ENCODE measurements at regions not wholly inside any gene's neighbourhood (a gene's known extent, or its start where the extent isn't known, plus 50 kb on each side); places are given as distances from the start of the nearest gene placed in this dataset.

DNA sequence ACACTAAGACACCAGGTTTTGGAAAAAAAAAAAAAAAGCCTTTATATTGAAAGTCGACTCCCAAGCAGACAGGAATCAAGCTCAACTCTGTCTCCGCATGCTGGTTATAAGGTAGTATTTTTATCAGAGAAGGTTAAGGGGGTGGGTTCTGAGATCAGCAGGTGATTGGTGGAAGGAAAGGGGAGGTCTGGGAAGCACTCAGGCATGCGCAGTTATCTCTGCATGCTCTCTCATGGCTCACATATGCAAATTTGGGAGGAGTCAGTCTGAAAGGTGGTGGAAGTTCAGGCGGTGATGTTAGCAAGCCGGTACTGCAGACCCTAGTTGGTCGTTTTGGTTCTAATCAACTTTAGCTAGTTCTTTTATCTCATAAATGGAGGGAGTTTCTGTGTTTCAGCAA is 357.6 kb upstream of the C16orf82 start:
- Histone ChIP-seq H3F3A (ENCODE audit: low read depth) (peaks cover 10% of the 10 kb centered on the region), H3K4me1 (peaks cover 24% of the 10 kb centered on the region), H3K4me3 (no peak overlapping the region), H4K20me1 (ENCODE audit: low read depth) (no peaks in the 10 kb centered on the region), H3K36me3 (no peaks in the 10 kb centered on the region), H3K27ac (no peak overlapping the region), H3K9ac (no peak overlapping the region), H3K27me3 (no peaks in the 10 kb centered on the region), H3K9me3 (ENCODE audit: low read depth) (no peaks in the 10 kb centered on the region), H3K4me2 (no peak overlapping the region), H3K79me2 (ENCODE audit: low read depth) (no peaks in the 10 kb centered on the region), H2AFZ (replicated peaks) (peak overlapping the region; percentile 63)
- DNase-seq (ENCODE audit: low spot score): no peak
- TF ChIP-seq EZH2 (IDR thresholded peaks at IDR 0.05) (no peak), EZH2phosphoT487 (IDR thresholded peaks at IDR 0.05) (no peak)
- TF ChIP-seq, protein P1, sequence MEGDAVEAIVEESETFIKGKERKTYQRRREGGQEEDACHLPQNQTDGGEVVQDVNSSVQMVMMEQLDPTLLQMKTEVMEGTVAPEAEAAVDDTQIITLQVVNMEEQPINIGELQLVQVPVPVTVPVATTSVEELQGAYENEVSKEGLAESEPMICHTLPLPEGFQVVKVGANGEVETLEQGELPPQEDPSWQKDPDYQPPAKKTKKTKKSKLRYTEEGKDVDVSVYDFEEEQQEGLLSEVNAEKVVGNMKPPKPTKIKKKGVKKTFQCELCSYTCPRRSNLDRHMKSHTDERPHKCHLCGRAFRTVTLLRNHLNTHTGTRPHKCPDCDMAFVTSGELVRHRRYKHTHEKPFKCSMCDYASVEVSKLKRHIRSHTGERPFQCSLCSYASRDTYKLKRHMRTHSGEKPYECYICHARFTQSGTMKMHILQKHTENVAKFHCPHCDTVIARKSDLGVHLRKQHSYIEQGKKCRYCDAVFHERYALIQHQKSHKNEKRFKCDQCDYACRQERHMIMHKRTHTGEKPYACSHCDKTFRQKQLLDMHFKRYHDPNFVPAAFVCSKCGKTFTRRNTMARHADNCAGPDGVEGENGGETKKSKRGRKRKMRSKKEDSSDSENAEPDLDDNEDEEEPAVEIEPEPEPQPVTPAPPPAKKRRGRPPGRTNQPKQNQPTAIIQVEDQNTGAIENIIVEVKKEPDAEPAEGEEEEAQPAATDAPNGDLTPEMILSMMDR (IDR thresholded peaks at IDR 0.05): no peak
- Mint-ChIP-seq H3K4me3 (no peak overlapping the region), H3K9me3 (no peaks in the 10 kb centered on the region), H3K27ac (no peak overlapping the region), H3K27me3 (ENCODE audit: insufficient read depth, low read depth) (peaks cover 7% of the 10 kb centered on the region), H3K36me3 (no peaks in the 10 kb centered on the region), H3K4me1 (peaks cover 35% of the 10 kb centered on the region)

DNA sequence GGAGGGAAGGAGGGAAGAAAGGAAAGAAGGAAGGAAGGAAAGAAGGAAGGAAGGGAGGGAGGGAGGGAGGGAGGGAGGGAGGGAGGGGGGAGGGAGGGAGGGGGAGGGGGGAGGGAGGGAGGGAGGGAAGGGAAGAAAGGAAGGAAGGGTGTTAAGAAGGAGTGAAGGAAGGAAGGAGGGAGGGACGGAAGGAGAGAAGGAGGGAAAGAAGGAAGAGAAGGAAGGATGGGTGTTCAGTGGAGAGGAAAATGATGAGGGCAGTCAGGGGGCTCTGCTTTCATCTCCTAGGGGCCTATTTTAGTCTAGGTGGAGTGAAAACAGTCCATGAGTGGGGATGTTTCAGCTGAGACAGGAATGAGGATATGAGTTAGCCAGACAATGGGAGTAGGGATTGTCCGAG is 357.0 kb upstream of the C16orf82 start:
- no peaks in the 10 kb centered on the region for H3K36me3 ChIP-seq
- TF ChIP-seq EZH2 (IDR thresholded peaks at IDR 0.05): no peak
- TF ChIP-seq, protein P1 (IDR thresholded peaks at IDR 0.05): no peak
- TF ChIP-seq EZH2phosphoT487 (IDR thresholded peaks at IDR 0.05): no peak
- Mint-ChIP-seq H3K27ac (no peak overlapping the region), H3K4me1 (peaks cover 41% of the 10 kb centered on the region), H3K36me3 (no peaks in the 10 kb centered on the region), H3K27me3 (ENCODE audit: insufficient read depth, low read depth) (peaks cover 7% of the 10 kb centered on the region), H3K9me3 (no peaks in the 10 kb centered on the region), H3K4me3 (no peak overlapping the region)
- H3K79me2 ChIP-seq (ENCODE audit: low read depth): no peaks in the 10 kb centered on the region
- H3K4me3 ChIP-seq: no peak overlapping the region
- H3F3A ChIP-seq (ENCODE audit: low read depth): peaks cover 10% of the 10 kb centered on the region
- H3K9me3 ChIP-seq (ENCODE audit: low read depth): no peaks in the 10 kb centered on the region
- H3K4me2 ChIP-seq: no peak overlapping the region
- H4K20me1 ChIP-seq (ENCODE audit: low read depth): no peaks in the 10 kb centered on the region
- H2AFZ ChIP-seq (replicated peaks): no peak overlapping the region
- H3K9ac ChIP-seq: no peak overlapping the region
- H3K27me3 ChIP-seq: no peaks in the 10 kb centered on the region
- no peak for DNase-seq (ENCODE audit: low spot score)
- H3K4me1 ChIP-seq: peaks cover 27% of the 10 kb centered on the region
- H3K27ac ChIP-seq: no peak overlapping the region

DNA sequence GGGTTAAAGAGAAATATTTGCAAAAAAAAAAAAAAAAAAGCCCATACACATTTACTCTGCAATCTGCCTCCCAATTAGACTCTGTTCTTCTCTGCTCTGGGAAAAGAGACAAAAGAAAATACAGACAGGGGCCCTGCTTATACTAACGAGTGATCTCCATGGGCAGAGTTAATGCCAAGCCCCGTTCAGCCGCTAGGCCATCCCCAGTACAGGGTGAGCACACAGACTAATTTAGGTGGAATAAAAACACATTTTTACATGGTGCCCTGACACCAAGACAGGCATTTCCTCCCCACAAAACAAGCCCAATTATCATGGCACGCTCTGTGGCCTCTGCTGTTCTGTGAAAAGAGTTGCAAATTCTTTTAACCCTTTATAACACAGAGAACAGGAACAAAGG is 356.3 kb upstream of the C16orf82 start:
- no peak overlapping the region for H3K4me2 ChIP-seq
- no peaks in the 10 kb centered on the region for H4K20me1 ChIP-seq (ENCODE audit: low read depth)
- Mint-ChIP-seq H3K4me1 (peaks cover 43% of the 10 kb centered on the region), H3K9me3 (no peaks in the 10 kb centered on the region), H3K27me3 (ENCODE audit: insufficient read depth, low read depth) (peaks cover 7% of the 10 kb centered on the region), H3K36me3 (no peaks in the 10 kb centered on the region), H3K27ac (no peak overlapping the region), H3K4me3 (no peak overlapping the region)
- H3F3A ChIP-seq (ENCODE audit: low read depth): peaks cover 10% of the 10 kb centered on the region
- TF ChIP-seq EZH2 (IDR thresholded peaks at IDR 0.05) (no peak), EZH2phosphoT487 (IDR thresholded peaks at IDR 0.05) (no peak)
- TF ChIP-seq, protein P1 (IDR thresholded peaks at IDR 0.05): no peak
- no peaks in the 10 kb centered on the region for H3K36me3 ChIP-seq
- no peak overlapping the region for H3K4me3 ChIP-seq
- no peaks in the 10 kb centered on the region for H3K79me2 ChIP-seq (ENCODE audit: low read depth)
- no peaks in the 10 kb centered on the region for H3K27me3 ChIP-seq
- H3K27ac ChIP-seq: peak overlapping the region; percentile 29
- no peak overlapping the region for H3K9ac ChIP-seq
- DNase-seq (ENCODE audit: low spot score): no peak
- peaks cover 27% of the 10 kb centered on the region for H3K4me1 ChIP-seq
- H2AFZ ChIP-seq (replicated peaks): peak overlapping the region; percentile 42
- no peaks in the 10 kb centered on the region for H3K9me3 ChIP-seq (ENCODE audit: low read depth)
